ENCODE measurements at regions not wholly inside any gene's neighbourhood (a gene's known extent, or its start where the extent isn't known, plus 50 kb on each side); places are given as distances from the start of the nearest gene placed in this dataset.
"Not testable (repeated sequence)": the region's sequence is repeated elsewhere in the genome, so short reads cannot be mapped to it uniquely, and the experiment has no call there.

GRCh38 chr11:66789097-66789890, 53.9 kb upstream of the RCE1 start:
- peak; percentile 82 for DNase-seq (ENCODE audit: low read depth)

GRCh38 chr11:66787934-66788758, 55.1 kb upstream of the RCE1 start:
- DNase-seq (ENCODE audit: low read depth): peak; percentile 60

GRCh38 chr11:66784575-66784974, 55.6 kb upstream of the SPTBN2 start:
- DNase-seq (ENCODE audit: low read depth): peak; percentile 54

GRCh38 chr11:66782726-66783125, 53.7 kb upstream of the SPTBN2 start:
- DNase-seq (ENCODE audit: low read depth): no peak

- not testable (repeated sequence) for DNase-seq (ENCODE audit: low read depth)
Measured at GRCh38 chr11:66779651-66780050, 50.6 kb upstream of the SPTBN2 start.

Measured in amniotic epithelial cell (primary cell).